ENCODE measurements at regions not wholly inside any gene's neighbourhood (a gene's known extent, or its start where the extent isn't known, plus 50 kb on each side); places are given as distances from the start of the nearest gene placed in this dataset.

DNA sequence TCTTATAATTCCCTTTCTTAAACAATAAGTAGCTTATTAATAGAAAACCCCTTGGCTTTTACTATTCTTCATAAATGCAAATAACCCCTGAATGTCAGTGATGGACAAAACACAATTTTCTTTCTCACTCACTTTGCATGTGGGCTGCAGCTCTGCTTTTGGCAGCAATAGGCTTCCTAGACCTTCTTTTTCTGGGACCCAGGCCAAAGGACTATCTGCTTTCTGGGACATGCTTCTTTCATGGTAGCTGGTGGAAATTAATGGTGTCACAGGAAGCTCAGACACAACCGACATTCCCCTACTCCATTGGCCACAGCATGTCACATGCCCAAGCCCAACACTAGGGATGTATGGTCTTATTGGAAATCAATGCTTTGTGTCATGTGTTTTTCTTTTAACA is 134.3 kb upstream of the MDFIC start:
- TF ChIP-seq, protein P1, sequence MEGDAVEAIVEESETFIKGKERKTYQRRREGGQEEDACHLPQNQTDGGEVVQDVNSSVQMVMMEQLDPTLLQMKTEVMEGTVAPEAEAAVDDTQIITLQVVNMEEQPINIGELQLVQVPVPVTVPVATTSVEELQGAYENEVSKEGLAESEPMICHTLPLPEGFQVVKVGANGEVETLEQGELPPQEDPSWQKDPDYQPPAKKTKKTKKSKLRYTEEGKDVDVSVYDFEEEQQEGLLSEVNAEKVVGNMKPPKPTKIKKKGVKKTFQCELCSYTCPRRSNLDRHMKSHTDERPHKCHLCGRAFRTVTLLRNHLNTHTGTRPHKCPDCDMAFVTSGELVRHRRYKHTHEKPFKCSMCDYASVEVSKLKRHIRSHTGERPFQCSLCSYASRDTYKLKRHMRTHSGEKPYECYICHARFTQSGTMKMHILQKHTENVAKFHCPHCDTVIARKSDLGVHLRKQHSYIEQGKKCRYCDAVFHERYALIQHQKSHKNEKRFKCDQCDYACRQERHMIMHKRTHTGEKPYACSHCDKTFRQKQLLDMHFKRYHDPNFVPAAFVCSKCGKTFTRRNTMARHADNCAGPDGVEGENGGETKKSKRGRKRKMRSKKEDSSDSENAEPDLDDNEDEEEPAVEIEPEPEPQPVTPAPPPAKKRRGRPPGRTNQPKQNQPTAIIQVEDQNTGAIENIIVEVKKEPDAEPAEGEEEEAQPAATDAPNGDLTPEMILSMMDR (conservative IDR thresholded peaks at IDR 0.05; ENCODE audit: control insufficient read depth, insufficient read depth, low read depth, low read length): no peak
- H3K4me3 ChIP-seq (ENCODE audit: control insufficient read depth, low read depth, low read length): no peak overlapping the region

DNA sequence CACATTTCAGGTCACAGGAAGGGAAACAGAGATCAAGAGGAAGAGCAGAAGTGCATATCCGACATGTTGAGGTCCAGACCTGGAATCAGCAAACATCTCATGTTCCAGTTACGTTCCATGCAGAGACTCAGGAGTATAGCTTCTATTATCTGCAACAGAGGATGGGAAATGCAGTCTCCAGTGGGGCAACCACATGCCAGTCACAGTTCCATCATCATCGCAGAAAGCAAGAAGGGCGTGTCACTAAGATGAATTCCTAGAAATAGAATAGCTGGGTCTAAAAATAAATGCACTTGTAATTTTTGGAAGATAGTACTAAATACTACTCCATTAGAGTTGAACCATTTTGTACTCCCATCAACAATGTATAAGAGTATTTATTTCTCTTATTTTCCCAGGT is 133.2 kb upstream of the MDFIC start:
- TF ChIP-seq, protein P1 (conservative IDR thresholded peaks at IDR 0.05; ENCODE audit: control insufficient read depth, insufficient read depth, low read depth, low read length): no peak
- no peak overlapping the region for H3K4me3 ChIP-seq (ENCODE audit: control insufficient read depth, low read depth, low read length)
- DNase-seq (ENCODE audit: low read depth): no peak

More for the DNA sequence above, 134.3 kb upstream of the MDFIC start:
- peak; percentile 13 for DNase-seq (ENCODE audit: low read depth)

- no peak overlapping the region for H3K4me3 ChIP-seq (ENCODE audit: control insufficient read depth, low read depth, low read length)
- TF ChIP-seq, protein P1 (conservative IDR thresholded peaks at IDR 0.05; ENCODE audit: control insufficient read depth, insufficient read depth, low read depth, low read length): no peak
- DNase-seq (ENCODE audit: low read depth): peak; percentile 57
These were observed 132.7 kb upstream of the MDFIC start for GRCh38 chr7:114789161-114789560.

DNA sequence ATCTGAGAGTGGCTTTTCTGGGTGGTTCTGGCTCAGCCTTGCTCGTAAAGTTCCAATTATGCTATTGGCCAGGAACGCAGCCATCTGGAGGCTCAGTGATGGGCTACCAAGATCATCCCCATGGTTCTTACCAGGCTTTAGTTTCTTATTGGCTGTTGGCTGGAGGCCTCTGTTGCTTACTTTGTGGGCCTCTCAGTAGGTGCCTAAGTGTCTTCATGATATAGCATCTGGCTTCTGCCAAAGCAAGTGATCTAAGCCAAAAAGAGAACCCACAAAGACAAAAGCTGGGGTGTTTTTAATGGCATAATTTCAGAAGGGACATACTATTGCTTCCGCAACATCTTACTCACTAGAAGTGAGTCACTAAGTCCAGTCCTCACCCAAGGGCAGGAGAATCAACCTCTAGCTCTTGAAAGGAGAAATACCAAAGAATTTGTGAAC is 132.0 kb upstream of the MDFIC start:
- no peak overlapping the region for H3K4me3 ChIP-seq (ENCODE audit: control insufficient read depth, low read depth, low read length)
- TF ChIP-seq, protein P1 (conservative IDR thresholded peaks at IDR 0.05; ENCODE audit: control insufficient read depth, insufficient read depth, low read depth, low read length): no peak
- DNase-seq (ENCODE audit: low read depth): peak; percentile 94

- TF ChIP-seq, protein P1 (conservative IDR thresholded peaks at IDR 0.05; ENCODE audit: control insufficient read depth, insufficient read depth, low read depth, low read length): no peak
- H3K4me3 ChIP-seq (ENCODE audit: control insufficient read depth, low read depth, low read length): no peak overlapping the region
- DNase-seq (ENCODE audit: low read depth): no peak
These were observed 131.4 kb upstream of the MDFIC start for GRCh38 chr7:114790521-114790920.

DNA sequence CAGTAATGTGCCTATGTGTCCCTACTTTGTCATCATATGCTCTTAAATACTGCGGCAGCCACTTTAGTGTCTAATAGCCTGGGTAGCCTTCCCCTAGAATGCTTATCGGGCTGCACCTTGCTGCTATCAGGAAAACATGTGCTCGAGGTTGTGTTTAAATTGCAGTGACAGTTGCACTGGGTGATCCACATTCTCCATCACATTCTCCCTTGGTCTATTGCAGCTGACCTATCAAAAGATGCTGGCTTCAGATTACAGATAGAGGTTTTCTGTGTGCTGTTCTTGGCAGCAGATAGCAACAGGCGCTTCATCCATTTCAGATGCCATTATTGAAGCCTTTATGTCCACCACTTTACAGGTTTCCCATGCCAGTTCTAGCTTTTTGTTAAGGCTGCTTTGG is 130.1 kb upstream of the MDFIC start:
- no peak overlapping the region for H3K4me3 ChIP-seq (ENCODE audit: control insufficient read depth, low read depth, low read length)
- TF ChIP-seq, protein P1 (conservative IDR thresholded peaks at IDR 0.05; ENCODE audit: control insufficient read depth, insufficient read depth, low read depth, low read length): no peak
- DNase-seq (ENCODE audit: low read depth): peak; percentile 13
